Anterior cingulate cortex (tissue), 58 donors: ENCODE measurements at regions not wholly inside any gene's neighbourhood (a gene's known extent, or its start where the extent isn't known, plus 50 kb on each side); places are given as distances from the start of the nearest gene placed in this dataset.
"Not testable (repeated sequence)": the region's sequence is repeated elsewhere in the genome, so short reads cannot be mapped to it uniquely, and the experiment has no call there.

ENCODE experiments used
- DNase-seq, 58 donors: peaks; one replicate each; lab custom pipeline; 2025; lab: John Stamatoyannopoulos, UW

- DNase-seq: no peak
Observed at GRCh38 chr9:7316967-7317366, 482.6 kb downstream of the DMAC1 start.

- no peak for DNase-seq
Observed at GRCh38 chr9:7316166-7316795, 483.3 kb downstream of the DMAC1 start.

- no peak for DNase-seq
Observed at GRCh38 chr9:7315746-7316145, 483.8 kb downstream of the DMAC1 start.

GRCh38 chr9:7315116-7315515 lies 484.5 kb downstream of the DMAC1 start:
- no peak for DNase-seq

- no peak for DNase-seq
Observed at GRCh38 chr9:7313389-7313788, 486.2 kb downstream of the DMAC1 start.

GRCh38 chr9:7309051-7309450 lies 490.5 kb downstream of the DMAC1 start:
- DNase-seq: not testable (repeated sequence)

GRCh38 chr9:7305677-7306076 lies 493.9 kb downstream of the DMAC1 start:
- no peak for DNase-seq

GRCh38 chr9:7304627-7304995 lies 495.0 kb downstream of the DMAC1 start:
- peak in 5 of 58 donors; percentile 0 to 43 (median 18) for DNase-seq

GRCh38 chr9:7303907-7304626 lies 495.5 kb downstream of the DMAC1 start:
- DNase-seq: no peak

GRCh38 chr9:7300484-7300883 lies 499.1 kb downstream of the DMAC1 start:
- no peak for DNase-seq

- DNase-seq: no peak
Observed at GRCh38 chr9:7298123-7298522, 501.5 kb downstream of the DMAC1 start.

GRCh38 chr9:7297521-7297920 lies 502.1 kb downstream of the DMAC1 start:
- no peak for DNase-seq

GRCh38 chr9:7293091-7293490 lies 506.5 kb downstream of the DMAC1 start:
- no peak for DNase-seq

GRCh38 chr9:7289773-7290172 lies 509.8 kb downstream of the DMAC1 start:
- DNase-seq: no peak

GRCh38 chr9:7287986-7288385 lies 511.6 kb downstream of the DMAC1 start:
- DNase-seq: no peak

- no peak for DNase-seq
Observed at GRCh38 chr9:7287065-7287464, 512.5 kb downstream of the DMAC1 start.

GRCh38 chr9:7286101-7286500 lies 513.5 kb downstream of the DMAC1 start:
- DNase-seq: no peak

GRCh38 chr9:7285199-7285598 lies 514.4 kb downstream of the DMAC1 start:
- no peak for DNase-seq

- DNase-seq: no peak
Observed at GRCh38 chr9:7284517-7284916, 515.1 kb downstream of the DMAC1 start.

- no peak for DNase-seq
Observed at GRCh38 chr9:7284117-7284516, 515.5 kb downstream of the DMAC1 start.

- DNase-seq: peak in 22 of 58 donors; percentile 2 to 32 (median 13)
Observed at GRCh38 chr9:7273575-7273974, 515.8 kb downstream of the KDM4C start.

GRCh38 chr9:7266911-7267595 lies 509.3 kb downstream of the KDM4C start:
- peak in 48 of 58 donors; percentile 4 to 79 (median 37) for DNase-seq
